Activated CD4-positive, alpha-beta memory T cell treated with anti-CD3 and anti-CD28 coated beads, Interleukin-2, amount 10 ng/mL, durations not matched to agents 7 days and 5 days (primary cell): ENCODE measurements at regions not wholly inside any gene's neighbourhood (a gene's known extent, or its start where the extent isn't known, plus 50 kb on each side); places are given as distances from the start of the nearest gene placed in this dataset.
A peak's percentile ranks its signal among the peaks of the same experiment; 100 is the strongest.

Experiments used
- CTCF ChIA-PET: fragments of 350-600 bp; sonication (Branson Sonifier 250); formaldehyde crosslinking; loops from one replicate; lab custom pipeline; 2021; ENCODE audit warnings: antibody characterized with exemption, inconsistent platforms; lab: Charles Lee
- POLR2A ChIA-PET: fragments of 350-600 bp; sonication (Branson Sonifier 250); formaldehyde crosslinking; loops from one replicate; lab custom pipeline; 2021; ENCODE audit warnings: antibody characterized with exemption; lab: Charles Lee
- DNase-seq: peaks from one replicate; pipeline ENCODE4 v3.0.0-alpha.2; 2020
- H3K27ac Mint-ChIP-seq: one replicate; pipeline ENCODE4 v1.8.0; 2021; ENCODE audit warnings: mild to moderate bottlenecking, mixed read lengths
- H3K27me3 Mint-ChIP-seq: one replicate; pipeline ENCODE4 v1.8.0; 2021; ENCODE audit warnings: mixed read lengths
- H3K36me3 Mint-ChIP-seq: one replicate; pipeline ENCODE4 v1.8.0; 2021; ENCODE audit warnings: low read depth, mixed read lengths
- H3K4me1 Mint-ChIP-seq: one replicate; pipeline ENCODE4 v1.8.0; 2021; ENCODE audit warnings: mixed read lengths
- H3K4me3 Mint-ChIP-seq: one replicate; pipeline ENCODE4 v1.8.0; 2021; ENCODE audit warnings: mild to moderate bottlenecking, mixed read lengths
- H3K9me3 Mint-ChIP-seq: one replicate; pipeline ENCODE4 v1.8.0; 2021; ENCODE audit warnings: mixed read lengths

DNA sequence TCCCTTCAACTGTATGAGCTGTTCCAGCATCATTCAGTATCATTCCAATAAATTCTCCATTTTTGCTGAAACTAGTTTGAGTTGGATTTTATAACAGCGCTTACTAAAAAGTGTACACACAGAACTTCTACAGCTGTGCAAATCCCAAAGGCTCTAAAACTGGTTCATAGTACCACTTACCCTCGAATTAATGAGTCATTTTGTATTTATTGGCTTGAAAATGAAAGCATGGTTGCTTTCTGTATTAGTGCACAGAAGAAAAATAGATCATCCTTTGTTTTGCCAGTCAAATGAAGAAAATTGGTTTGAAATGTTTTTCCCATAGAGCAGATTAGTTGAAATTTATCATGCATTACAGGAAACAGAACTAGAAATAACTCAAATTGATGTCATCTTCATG lies 268.3 kb upstream of the CPNE8 start:
- Mint-ChIP-seq H3K27me3 (no peaks in the 10 kb centered on the region), H3K9me3 (no peaks in the 10 kb centered on the region), H3K36me3 (no peaks in the 10 kb centered on the region), H3K4me3 (no peak overlapping the region), H3K27ac (no peak overlapping the region), H3K4me1 (no peaks in the 10 kb centered on the region)
- DNase-seq: no peak
- ChIA-PET CTCF (no interaction called here), POLR2A (no interaction called here)

DNA sequence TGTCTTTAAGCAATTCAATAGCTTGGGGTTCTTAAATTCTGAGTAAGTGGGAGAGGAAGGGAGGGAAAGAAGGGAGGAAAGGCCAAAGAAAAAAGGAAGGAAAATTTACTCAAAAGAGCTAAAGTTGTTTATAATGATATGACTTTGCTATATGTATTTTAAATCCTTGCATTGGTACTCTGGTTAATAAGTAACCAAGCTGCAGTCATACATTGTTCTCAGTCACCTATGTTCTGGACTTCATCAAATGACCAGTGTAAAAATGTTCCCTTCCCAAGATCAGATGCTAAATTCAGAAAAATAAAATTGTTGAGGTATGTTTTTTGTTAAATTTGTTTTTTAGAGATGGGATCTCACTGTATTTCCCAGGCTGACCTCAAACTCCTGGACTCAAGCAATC lies 259.9 kb upstream of the CPNE8 start:
- H3K36me3 Mint-ChIP-seq: no peaks in the 10 kb centered on the region
- no peaks in the 10 kb centered on the region for H3K9me3 Mint-ChIP-seq
- no peak overlapping the region for H3K4me3 Mint-ChIP-seq
- no peaks in the 10 kb centered on the region for H3K27me3 Mint-ChIP-seq
- H3K27ac Mint-ChIP-seq: no peak overlapping the region
- ChIA-PET POLR2A (no interaction called here), CTCF (no interaction called here)
- DNase-seq: no peak
- no peaks in the 10 kb centered on the region for H3K4me1 Mint-ChIP-seq

DNA sequence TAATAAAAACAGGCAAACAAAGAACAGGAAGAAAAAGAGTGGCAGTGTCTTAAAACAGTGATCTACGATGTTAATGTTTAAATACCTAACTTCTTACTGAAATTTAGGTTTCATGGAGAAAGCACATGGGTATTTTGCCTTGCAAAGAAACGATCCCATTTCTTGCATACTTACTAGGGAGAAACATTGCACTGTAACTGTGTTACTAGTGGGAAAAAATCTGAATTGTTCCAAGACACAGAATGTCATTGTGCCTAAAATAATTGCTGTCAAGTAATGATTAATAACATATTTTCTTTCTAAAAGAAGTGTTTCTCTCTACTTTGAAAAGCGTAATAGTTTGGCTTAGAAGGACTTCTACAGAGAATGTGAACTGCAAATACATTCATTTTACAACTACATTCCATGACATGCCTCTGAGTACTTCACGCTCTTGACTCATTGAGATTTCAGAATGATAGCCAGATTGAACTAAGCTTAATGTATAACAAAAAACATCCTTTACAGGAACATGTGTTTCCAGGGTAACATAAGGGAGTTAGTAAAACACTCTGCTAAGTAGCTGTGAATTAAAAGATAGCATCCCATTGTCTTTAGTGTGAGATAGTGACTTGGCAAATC lies 256.2 kb upstream of the CPNE8 start:
- Mint-ChIP-seq H3K27me3 (no peaks in the 10 kb centered on the region), H3K9me3 (no peaks in the 10 kb centered on the region), H3K36me3 (no peaks in the 10 kb centered on the region), H3K4me3 (no peak overlapping the region), H3K27ac (no peak overlapping the region), H3K4me1 (no peaks in the 10 kb centered on the region)
- DNase-seq: no peak
- ChIA-PET CTCF (no interaction called here), POLR2A (no interaction called here)

DNA sequence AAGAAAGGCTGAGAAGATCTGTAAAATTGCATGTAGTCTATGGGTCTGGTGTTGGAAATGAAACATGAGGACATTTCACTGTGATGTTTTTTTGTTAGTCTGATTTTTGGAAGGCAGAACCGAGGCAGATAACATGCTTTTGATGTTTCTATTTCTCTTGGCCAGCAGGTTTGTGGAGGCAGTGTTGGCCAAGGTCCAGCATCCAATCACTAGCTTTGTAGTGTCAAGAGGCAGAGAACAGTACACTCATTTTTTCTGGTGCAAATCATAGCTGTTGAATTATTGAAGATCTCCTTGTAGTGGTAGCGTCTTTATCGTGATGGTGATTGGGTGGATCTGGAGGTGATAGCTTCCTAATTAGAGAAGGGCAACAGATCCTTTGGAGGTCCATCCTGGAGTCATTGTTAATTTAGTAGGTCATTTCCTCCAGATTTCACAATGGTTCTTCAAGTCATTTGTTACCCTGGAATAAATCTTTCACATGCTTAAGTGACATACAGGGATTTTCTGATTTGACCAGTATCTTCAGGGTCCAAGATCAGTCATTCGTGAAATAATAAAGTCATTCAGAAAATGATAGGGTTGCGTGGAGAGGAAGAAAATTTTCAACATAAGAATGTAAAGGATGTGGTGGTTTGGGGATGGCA lies 252.4 kb upstream of the CPNE8 start:
- no peak for DNase-seq
- ChIA-PET POLR2A (no interaction called here), CTCF (interaction anchor here (1.1 kb wide), 1 partner anchor 115 kb away, joined by 4 read pairs; no protein-coding TSS in a partner anchor)
- Mint-ChIP-seq H3K27me3 (no peaks in the 10 kb centered on the region), H3K36me3 (no peaks in the 10 kb centered on the region), H3K4me3 (no peak overlapping the region), H3K9me3 (no peaks in the 10 kb centered on the region), H3K27ac (no peak overlapping the region), H3K4me1 (no peaks in the 10 kb centered on the region)

DNA sequence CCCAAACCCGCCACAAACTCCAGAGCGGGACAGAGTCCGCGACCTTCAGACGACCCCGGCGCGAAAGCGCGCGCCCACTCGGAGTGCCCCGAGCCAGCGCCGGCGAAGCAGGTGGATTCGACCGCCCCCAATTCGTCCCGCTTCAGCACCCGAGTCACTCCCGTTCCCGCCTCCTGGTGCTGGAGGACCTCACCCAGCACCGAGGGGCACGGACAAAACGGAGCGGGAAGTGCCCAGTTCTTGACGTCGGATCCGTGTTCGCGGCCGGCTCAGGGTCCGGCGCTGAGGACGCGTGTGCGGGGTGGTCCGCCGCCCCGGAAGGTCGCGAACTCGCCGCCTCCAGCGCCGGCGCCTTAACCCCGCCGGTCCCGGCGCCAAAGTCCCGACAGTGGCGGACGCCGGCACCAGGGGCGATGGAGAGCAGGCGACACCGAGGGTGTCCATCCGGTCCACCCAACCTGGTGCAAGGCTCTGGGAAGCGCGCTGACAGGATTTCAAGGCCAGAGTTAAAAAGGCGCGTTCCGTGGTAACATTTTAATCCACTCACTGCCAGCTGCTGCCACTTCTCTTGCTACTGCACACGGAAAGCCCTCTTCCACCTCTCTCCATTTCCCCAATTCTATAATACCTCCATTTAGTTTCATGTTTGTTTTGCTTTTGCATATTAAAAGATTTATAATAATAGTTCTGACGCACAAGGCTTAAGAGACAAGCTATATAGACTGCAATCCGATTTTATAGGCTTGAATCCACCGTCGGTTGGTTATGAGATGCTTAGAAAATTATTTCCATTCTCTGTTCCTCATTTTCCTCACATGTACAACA lies 240.0 kb upstream of the CPNE8 start:
- peaks cover 4% of the 10 kb centered on the region for H3K4me1 Mint-ChIP-seq
- POLR2A ChIA-PET: no interaction called here
- H3K9me3 Mint-ChIP-seq: peaks cover 5% of the 10 kb centered on the region

DNA sequence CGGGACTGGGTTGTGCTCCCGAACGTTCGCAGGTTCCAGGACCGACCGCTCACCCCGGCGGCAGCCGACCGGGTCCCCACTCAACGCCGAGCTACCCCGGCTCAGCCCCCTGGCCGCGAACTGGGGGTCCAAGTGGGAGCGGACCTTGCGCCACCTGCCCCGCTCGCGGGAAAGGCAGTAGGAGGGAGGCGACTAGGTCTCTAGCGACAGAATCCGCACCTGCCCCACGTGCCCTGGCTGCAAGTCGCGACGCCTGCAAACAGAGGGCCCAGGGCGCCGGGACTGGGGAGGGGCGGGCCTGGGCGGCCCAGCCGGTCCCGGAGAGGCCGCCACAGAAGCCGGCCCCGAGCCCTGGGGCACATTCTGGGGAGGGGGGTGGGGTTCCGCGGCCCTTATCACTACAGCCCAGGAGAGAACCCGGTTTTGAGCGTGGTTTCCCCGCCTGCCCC lies 239.2 kb upstream of the CPNE8 start:
- POLR2A ChIA-PET: no interaction called here
- CTCF ChIA-PET: no interaction called here
- Mint-ChIP-seq H3K27me3 (peaks cover 8% of the 10 kb centered on the region), H3K9me3 (peaks cover 5% of the 10 kb centered on the region), H3K36me3 (peaks cover 5% of the 10 kb centered on the region), H3K4me1 (peaks cover 4% of the 10 kb centered on the region), H3K4me3 (no peak overlapping the region), H3K27ac (no peak overlapping the region)
- no peak for DNase-seq

More for the DNA sequence above, 240.0 kb upstream of the CPNE8 start:
- H3K4me3 Mint-ChIP-seq: no peak overlapping the region
- CTCF ChIA-PET: interaction anchor here (1.8 kb wide), 1 partner anchor 128 kb away, joined by 8 read pairs; no protein-coding TSS in a partner anchor
- H3K27me3 Mint-ChIP-seq: peaks cover 8% of the 10 kb centered on the region
- peak; percentile 48 for DNase-seq
- no peak overlapping the region for H3K27ac Mint-ChIP-seq
- peaks cover 5% of the 10 kb centered on the region for H3K36me3 Mint-ChIP-seq

DNA sequence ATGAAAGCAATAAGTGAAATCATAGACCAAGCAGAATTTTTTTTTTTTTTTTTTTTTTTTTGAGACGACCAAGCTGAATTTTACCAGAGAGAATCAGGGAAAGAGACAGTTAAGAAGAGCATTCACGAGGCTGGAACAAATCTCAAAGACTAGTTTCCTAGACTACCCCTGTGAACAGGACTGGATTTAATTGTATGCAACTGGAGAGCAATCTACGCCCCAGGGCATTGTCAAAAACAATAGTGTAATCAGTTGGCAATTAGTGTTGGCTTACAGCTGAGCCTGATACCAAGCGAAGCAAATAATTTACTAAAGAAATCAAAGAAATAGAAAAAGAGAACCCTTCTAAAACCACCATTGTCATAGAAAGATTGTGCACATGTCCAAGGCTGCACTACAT lies 232.9 kb upstream of the CPNE8 start:
- H3K4me3 Mint-ChIP-seq: no peak overlapping the region
- no peak for DNase-seq
- POLR2A ChIA-PET: no interaction called here
- no peak overlapping the region for H3K27ac Mint-ChIP-seq
- H3K36me3 Mint-ChIP-seq: no peaks in the 10 kb centered on the region
- no peaks in the 10 kb centered on the region for H3K4me1 Mint-ChIP-seq
- CTCF ChIA-PET: no interaction called here
- H3K27me3 Mint-ChIP-seq: no peaks in the 10 kb centered on the region
- H3K9me3 Mint-ChIP-seq: no peaks in the 10 kb centered on the region

DNA sequence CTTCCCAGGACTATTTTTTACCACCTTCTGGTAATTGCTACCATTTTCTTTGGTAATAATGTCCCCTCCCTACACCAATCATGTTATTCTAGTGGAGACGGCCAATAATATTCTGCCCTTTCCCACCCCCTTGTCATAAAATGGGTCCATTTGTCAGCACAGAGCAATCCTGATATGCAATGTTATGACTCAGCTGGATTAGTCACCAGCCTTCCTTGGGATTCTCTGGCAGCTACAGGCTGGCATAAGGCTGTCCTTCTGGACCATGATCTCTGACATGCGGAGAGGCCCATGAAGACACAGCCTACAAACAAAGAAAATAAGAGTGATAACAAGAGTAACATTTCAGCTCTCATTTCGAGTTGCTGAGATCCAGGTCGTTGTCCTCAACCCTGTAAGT lies 222.0 kb upstream of the CPNE8 start:
- no peaks in the 10 kb centered on the region for H3K27me3 Mint-ChIP-seq
- no peak overlapping the region for H3K27ac Mint-ChIP-seq
- POLR2A ChIA-PET: no interaction called here
- CTCF ChIA-PET: no interaction called here
- no peak for DNase-seq
- H3K4me3 Mint-ChIP-seq: no peak overlapping the region
- no peaks in the 10 kb centered on the region for H3K4me1 Mint-ChIP-seq
- H3K36me3 Mint-ChIP-seq: no peaks in the 10 kb centered on the region
- no peaks in the 10 kb centered on the region for H3K9me3 Mint-ChIP-seq

DNA sequence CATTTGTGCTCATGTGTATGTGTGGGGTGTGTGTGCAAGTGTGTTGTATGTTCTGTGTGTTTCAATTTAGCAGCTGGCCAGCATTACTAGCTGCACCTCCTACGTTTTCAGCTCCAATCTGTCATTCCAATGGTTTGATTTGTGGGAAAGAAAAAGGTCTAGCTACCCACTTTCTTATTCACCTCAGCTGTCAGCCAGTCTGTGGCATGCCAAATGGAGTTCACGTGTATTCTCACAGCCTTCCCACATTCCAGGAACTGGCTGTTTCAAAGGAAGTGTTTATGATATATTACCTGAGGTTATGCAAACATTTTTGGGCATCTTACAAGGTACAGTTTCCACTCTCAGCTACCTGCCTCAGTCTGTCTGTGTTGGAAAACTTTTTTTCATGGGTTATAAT lies 220.2 kb upstream of the CPNE8 start:
- no peak overlapping the region for H3K27ac Mint-ChIP-seq
- no peaks in the 10 kb centered on the region for H3K4me1 Mint-ChIP-seq
- no peak for DNase-seq
- no peaks in the 10 kb centered on the region for H3K9me3 Mint-ChIP-seq
- CTCF ChIA-PET: no interaction called here
- H3K27me3 Mint-ChIP-seq: no peaks in the 10 kb centered on the region
- H3K4me3 Mint-ChIP-seq: no peak overlapping the region
- H3K36me3 Mint-ChIP-seq: no peaks in the 10 kb centered on the region
- POLR2A ChIA-PET: no interaction called here

DNA sequence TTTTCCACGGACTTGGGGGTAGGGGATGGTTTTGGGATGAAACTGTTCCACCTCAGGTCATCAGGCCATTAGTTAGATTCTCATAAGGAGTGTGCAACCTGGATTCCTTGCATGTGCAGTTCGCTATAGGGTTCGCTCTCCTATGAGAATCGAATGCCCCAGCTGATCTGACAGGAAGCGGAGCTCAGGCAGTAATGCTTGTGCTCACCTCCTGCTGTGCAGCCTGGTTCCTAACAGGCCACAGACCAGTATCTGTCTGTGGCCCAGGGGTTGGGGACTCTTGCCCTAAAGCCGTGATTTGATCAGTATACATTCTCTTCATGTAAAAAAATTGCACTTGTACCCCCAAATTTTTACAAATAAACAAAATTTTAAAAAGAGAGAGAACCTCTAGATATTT lies 219.4 kb upstream of the CPNE8 start:
- no peaks in the 10 kb centered on the region for H3K9me3 Mint-ChIP-seq
- no peaks in the 10 kb centered on the region for H3K4me1 Mint-ChIP-seq
- no peak overlapping the region for H3K27ac Mint-ChIP-seq
- no peaks in the 10 kb centered on the region for H3K36me3 Mint-ChIP-seq
- H3K4me3 Mint-ChIP-seq: no peak overlapping the region
- POLR2A ChIA-PET: no interaction called here
- DNase-seq: no peak
- no peaks in the 10 kb centered on the region for H3K27me3 Mint-ChIP-seq
- CTCF ChIA-PET: no interaction called here

DNA sequence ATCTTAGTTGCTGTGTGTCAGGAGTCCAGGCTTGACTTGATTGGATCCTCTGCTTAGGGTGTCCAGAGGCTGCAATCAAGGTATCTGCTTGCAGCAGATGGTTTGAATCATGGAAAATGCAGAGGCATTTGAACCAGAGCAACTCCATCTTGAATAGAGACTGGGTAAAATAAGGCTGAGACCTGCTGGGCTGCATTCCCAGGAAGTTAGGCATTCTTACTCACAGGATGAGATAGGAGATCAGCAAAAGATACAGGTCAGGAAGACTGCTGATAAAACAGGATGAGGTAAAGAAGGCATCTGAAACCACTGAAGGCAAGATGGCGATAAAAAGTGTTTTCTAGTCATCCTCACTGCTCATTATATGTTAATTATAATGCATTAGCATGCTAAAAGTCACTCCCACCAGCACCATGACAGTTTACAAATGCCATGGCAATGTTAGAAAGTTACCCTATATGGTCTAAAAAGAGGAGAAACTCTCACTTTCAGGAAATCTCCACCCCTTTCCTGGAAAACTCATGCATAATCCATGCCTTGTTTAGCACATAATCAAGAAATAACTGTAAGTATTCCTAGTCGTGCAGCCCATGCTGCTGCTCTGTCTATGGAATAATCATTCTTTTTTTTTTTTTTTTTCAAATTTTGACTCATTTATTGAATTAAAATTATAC lies 218.3 kb upstream of the CPNE8 start:
- Mint-ChIP-seq H3K9me3 (no peaks in the 10 kb centered on the region), H3K36me3 (no peaks in the 10 kb centered on the region), H3K27ac (no peak overlapping the region), H3K4me1 (no peaks in the 10 kb centered on the region), H3K27me3 (no peaks in the 10 kb centered on the region), H3K4me3 (no peak overlapping the region)
- CTCF ChIA-PET: no interaction called here
- POLR2A ChIA-PET: no interaction called here
- DNase-seq: no peak

DNA sequence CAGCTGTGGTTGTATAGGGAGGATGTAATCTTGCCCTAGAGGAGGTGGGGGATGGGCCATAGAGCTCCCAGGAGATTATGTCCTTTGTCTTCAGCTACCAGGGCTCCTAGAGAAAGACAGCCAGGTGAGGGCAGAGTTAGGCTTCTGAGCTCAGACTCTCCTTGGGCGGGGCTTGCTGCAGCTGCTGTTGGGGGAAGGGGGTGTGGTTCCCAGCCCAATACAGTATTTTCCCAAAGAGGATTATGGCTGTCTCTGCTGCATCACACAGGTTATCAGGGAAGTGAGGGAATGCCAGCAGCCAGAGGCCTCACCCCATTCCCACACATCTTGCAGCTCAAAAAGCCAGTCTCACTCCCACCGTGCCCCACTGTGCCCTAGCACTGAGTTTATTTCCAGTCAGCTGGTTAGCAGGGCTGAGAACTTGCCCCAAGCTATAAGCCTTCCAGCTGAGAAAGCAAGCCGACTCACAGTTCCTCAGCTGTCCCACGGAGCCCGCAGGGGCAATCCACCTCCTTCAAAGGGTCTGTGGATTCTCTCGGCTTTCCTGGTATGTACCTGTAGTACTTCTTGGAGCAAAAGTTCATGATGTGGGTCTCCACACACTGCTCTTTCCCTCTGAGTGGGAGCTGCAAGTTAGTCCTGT lies 217.3 kb upstream of the CPNE8 start:
- CTCF ChIA-PET: no interaction called here
- no peak for DNase-seq
- Mint-ChIP-seq H3K36me3 (no peaks in the 10 kb centered on the region), H3K4me3 (no peak overlapping the region), H3K27me3 (no peaks in the 10 kb centered on the region), H3K9me3 (no peaks in the 10 kb centered on the region), H3K4me1 (no peaks in the 10 kb centered on the region), H3K27ac (no peak overlapping the region)
- POLR2A ChIA-PET: no interaction called here

DNA sequence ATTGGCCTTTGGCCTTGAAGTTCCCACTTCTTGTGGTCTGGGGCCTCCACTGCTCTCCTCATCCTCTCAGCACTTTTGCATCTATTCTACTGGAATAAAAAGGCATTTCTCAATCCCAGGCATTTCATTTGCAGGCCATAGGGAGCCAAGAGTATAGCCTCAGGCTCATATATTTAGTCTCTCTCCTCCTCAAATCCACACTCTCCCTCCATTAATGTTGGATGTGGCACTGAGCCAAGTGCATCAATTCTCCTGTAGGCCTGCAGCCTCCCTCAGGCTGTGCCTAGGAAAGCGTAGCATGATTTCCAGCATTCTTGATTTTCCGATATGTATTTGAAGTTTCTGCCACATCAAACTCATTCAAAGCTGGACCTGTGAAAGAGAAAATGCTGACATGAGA lies 211.5 kb upstream of the CPNE8 start:
- no peaks in the 10 kb centered on the region for H3K27me3 Mint-ChIP-seq
- H3K36me3 Mint-ChIP-seq: no peaks in the 10 kb centered on the region
- ChIA-PET POLR2A (no interaction called here), CTCF (no interaction called here)
- no peak overlapping the region for H3K27ac Mint-ChIP-seq
- H3K4me1 Mint-ChIP-seq: no peaks in the 10 kb centered on the region
- no peak overlapping the region for H3K4me3 Mint-ChIP-seq
- H3K9me3 Mint-ChIP-seq: no peaks in the 10 kb centered on the region
- no peak for DNase-seq
